ENCODE measurements at regions not wholly inside any gene's neighbourhood (a gene's known extent, or its start where the extent isn't known, plus 50 kb on each side); places are given as distances from the start of the nearest gene placed in this dataset.

DNA sequence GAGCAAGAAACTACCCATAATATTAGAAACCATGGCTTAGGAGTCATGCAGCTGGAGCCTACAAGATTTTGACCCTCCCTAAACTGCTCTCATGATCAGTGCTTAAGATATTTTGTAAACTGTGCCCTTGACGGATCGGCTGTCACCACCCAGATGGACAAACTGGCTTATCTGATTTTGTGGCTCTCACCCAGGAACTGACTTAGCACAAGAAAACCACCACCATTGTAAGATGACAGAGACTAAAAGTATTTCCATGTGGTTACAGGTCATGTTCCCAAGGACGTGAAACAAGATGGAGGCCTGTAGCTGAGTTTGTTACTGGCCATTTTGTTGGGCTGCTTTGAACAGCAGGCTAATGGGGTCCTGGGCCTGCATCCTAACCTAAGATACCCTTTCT is 940.9 kb downstream of the OTOL1 start:
- Mint-ChIP-seq H3K4me3 (no peak overlapping the region), H3K9me3 (peaks cover 0 to 6% (median 0%) of the 10 kb centered on the region in 7 donors), H3K27me3 (ENCODE audit: low read depth in 3 of 3) (no peaks in the 10 kb centered on the region), H3K36me3 (no peaks in the 10 kb centered on the region), H3K27ac (no peak overlapping the region), H3K4me1 (no peaks in the 10 kb centered on the region)
- no peak for DNase-seq
- no peaks in the 10 kb centered on the region for H3K36me3 ChIP-seq (replicated peaks in 1 of 2; ENCODE audit: control insufficient read depth in 1 of 2, insufficient read depth in 2 of 2, low read length in 2 of 2)
- H3K27ac ChIP-seq (ENCODE audit: low read depth in 1 of 2, low read length in 2 of 2), result no peak overlapping the region
- no peaks in the 10 kb centered on the region for H4K20me1 ChIP-seq (ENCODE audit: insufficient read depth, low read length)
- intact Hi-C loops (cut with micrococcal nuclease), result no loop called here
- H3K4me1 ChIP-seq (ENCODE audit: control insufficient read depth in 1 of 2, insufficient read depth in 2 of 2, low read length in 2 of 2), result no peaks in the 10 kb centered on the region
- H2AFZ ChIP-seq (ENCODE audit: insufficient read depth, low read depth, low read length, poor library complexity, severe bottlenecking), result no peak overlapping the region
- H3K4me2 ChIP-seq (replicated peaks; ENCODE audit: extremely low read depth, low read length, poor library complexity, severe bottlenecking), result no peak overlapping the region
- H3K79me2 ChIP-seq (ENCODE audit: insufficient read depth, low read length), result no peaks in the 10 kb centered on the region
- H3K9me3 ChIP-seq (replicated peaks in 1 of 2; ENCODE audit: control insufficient read depth in 1 of 2, insufficient read depth in 1 of 2, low read length in 2 of 2), result peaks cover 0 to 6% of the 10 kb centered on the region in 2 donors
- H3K27me3 ChIP-seq (ENCODE audit: control insufficient read depth in 2 of 2, insufficient read depth in 2 of 2, low read length in 2 of 2), result no peaks in the 10 kb centered on the region
- WGBS (ENCODE audit: insufficient coverage), result no CpG with 5 or more reads among the region's 3 CpGs
- no peak overlapping the region for H3K9ac ChIP-seq (ENCODE audit: insufficient read depth, low read length, poor library complexity, severe bottlenecking)
- TF ChIP-seq, protein P1, sequence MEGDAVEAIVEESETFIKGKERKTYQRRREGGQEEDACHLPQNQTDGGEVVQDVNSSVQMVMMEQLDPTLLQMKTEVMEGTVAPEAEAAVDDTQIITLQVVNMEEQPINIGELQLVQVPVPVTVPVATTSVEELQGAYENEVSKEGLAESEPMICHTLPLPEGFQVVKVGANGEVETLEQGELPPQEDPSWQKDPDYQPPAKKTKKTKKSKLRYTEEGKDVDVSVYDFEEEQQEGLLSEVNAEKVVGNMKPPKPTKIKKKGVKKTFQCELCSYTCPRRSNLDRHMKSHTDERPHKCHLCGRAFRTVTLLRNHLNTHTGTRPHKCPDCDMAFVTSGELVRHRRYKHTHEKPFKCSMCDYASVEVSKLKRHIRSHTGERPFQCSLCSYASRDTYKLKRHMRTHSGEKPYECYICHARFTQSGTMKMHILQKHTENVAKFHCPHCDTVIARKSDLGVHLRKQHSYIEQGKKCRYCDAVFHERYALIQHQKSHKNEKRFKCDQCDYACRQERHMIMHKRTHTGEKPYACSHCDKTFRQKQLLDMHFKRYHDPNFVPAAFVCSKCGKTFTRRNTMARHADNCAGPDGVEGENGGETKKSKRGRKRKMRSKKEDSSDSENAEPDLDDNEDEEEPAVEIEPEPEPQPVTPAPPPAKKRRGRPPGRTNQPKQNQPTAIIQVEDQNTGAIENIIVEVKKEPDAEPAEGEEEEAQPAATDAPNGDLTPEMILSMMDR (IDR thresholded peaks at IDR 0.05), result no peak
- no peak overlapping the region for H3K4me3 ChIP-seq (replicated peaks in 1 of 3; ENCODE audit: low read depth in 2 of 3, low read length in 3 of 3)

GRCh38 chr3:162441716-162442115 is 945.1 kb downstream of the OTOL1 start:
- Mint-ChIP-seq H3K27me3 (ENCODE audit: low read depth in 3 of 3) (no peaks in the 10 kb centered on the region), H3K9me3 (peaks cover 0 to 6% (median 0%) of the 10 kb centered on the region in 7 donors), H3K36me3 (no peaks in the 10 kb centered on the region), H3K4me1 (no peaks in the 10 kb centered on the region), H3K4me3 (no peak overlapping the region), H3K27ac (no peak overlapping the region)
- Histone ChIP-seq H3K27ac (ENCODE audit: low read depth in 1 of 2, low read length in 2 of 2) (no peak overlapping the region), H3K36me3 (replicated peaks in 1 of 2; ENCODE audit: control insufficient read depth in 1 of 2, insufficient read depth in 2 of 2, low read length in 2 of 2) (no peaks in the 10 kb centered on the region), H3K4me2 (replicated peaks; ENCODE audit: extremely low read depth, low read length, poor library complexity, severe bottlenecking) (no peak overlapping the region), H3K79me2 (ENCODE audit: insufficient read depth, low read length) (no peaks in the 10 kb centered on the region), H3K27me3 (ENCODE audit: control insufficient read depth in 2 of 2, insufficient read depth in 2 of 2, low read length in 2 of 2) (no peaks in the 10 kb centered on the region), H4K20me1 (ENCODE audit: insufficient read depth, low read length) (no peaks in the 10 kb centered on the region), H3K4me1 (ENCODE audit: control insufficient read depth in 1 of 2, insufficient read depth in 2 of 2, low read length in 2 of 2) (no peaks in the 10 kb centered on the region), H2AFZ (ENCODE audit: insufficient read depth, low read depth, low read length, poor library complexity, severe bottlenecking) (no peak overlapping the region), H3K9me3 (replicated peaks in 1 of 2; ENCODE audit: control insufficient read depth in 1 of 2, insufficient read depth in 1 of 2, low read length in 2 of 2) (peaks cover 0 to 6% of the 10 kb centered on the region in 2 donors), H3K9ac (ENCODE audit: insufficient read depth, low read length, poor library complexity, severe bottlenecking) (no peak overlapping the region), H3K4me3 (replicated peaks in 1 of 3; ENCODE audit: low read depth in 2 of 3, low read length in 3 of 3) (no peak overlapping the region)
- intact Hi-C loops (cut with micrococcal nuclease), result no loop called here
- no peak for DNase-seq
- TF ChIP-seq, protein P1 (IDR thresholded peaks at IDR 0.05), result no peak
- WGBS (ENCODE audit: insufficient coverage), result no CpG with 5 or more reads among the region's 1 CpG

All from CD14-positive monocyte (primary cell).